Natural killer cell (primary cell): ENCODE measurements at regions not wholly inside any gene's neighbourhood (a gene's known extent, or its start where the extent isn't known, plus 50 kb on each side); places are given as distances from the start of the nearest gene placed in this dataset.

ENCODE experiments used
- ATAC-seq, 3 donors: fragments of 150-1000 bp in 2 of 3; fragments of 200-7000 bp in 1 of 3; cut with Tn5 transposase; 1 replicate in 1 of 3; 2 replicates in 2 of 3; pipeline ENCODE4 v1.10.0; 2021; ENCODE audit warnings: mild to moderate bottlenecking in 2 of 3, moderate library complexity in 2 of 3
- DNase-seq, 2 donors: peaks; one replicate each; pipeline versions ENCODE4 v3.0.0 to v3.0.0-alpha.2; 2013 to 2021; ENCODE audit warnings: mixed read lengths in 1 of 2
- H3K27ac ChIP-seq: one replicate; pipeline ENCODE4 v1.5.1; 2013; ENCODE audit warnings: mild to moderate bottlenecking, low read length
- H3K27me3 ChIP-seq: one replicate; pipeline ENCODE4 v1.6.1; 2013; ENCODE audit warnings: low read length; ENCODE audit not compliant: control insufficient read depth, insufficient read depth
- H3K36me3 ChIP-seq: one replicate; pipeline ENCODE4 v1.6.1; 2013; ENCODE audit warnings: low read length; ENCODE audit not compliant: control insufficient read depth, insufficient read depth
- H3K4me1 ChIP-seq: one replicate; pipeline ENCODE4 v1.6.1; 2013; ENCODE audit warnings: low read length; ENCODE audit not compliant: control insufficient read depth, insufficient read depth
- H3K4me3 ChIP-seq: one replicate; pipeline ENCODE4 v1.5.1; 2013; ENCODE audit warnings: low read length
- H3K9me3 ChIP-seq: one replicate; pipeline ENCODE4 v1.6.1; 2013; ENCODE audit warnings: low read length; ENCODE audit not compliant: control insufficient read depth, insufficient read depth
- H3K27ac Mint-ChIP-seq, 2 donors: one replicate each; pipeline ENCODE4 v1.8.0; 2022; ENCODE audit warnings: mild to moderate bottlenecking in 2 of 2, mixed read lengths in 2 of 2, moderate library complexity in 1 of 2
- H3K27me3 Mint-ChIP-seq, 2 donors: one replicate each; pipeline ENCODE4 v1.8.0; 2022; ENCODE audit warnings: low read depth in 2 of 2, mixed read lengths in 2 of 2
- H3K36me3 Mint-ChIP-seq: one replicate; pipeline ENCODE4 v1.8.0; 2022; ENCODE audit warnings: mixed read lengths
- H3K4me1 Mint-ChIP-seq, 2 donors: one replicate each; pipeline ENCODE4 v1.8.0; 2022; ENCODE audit warnings: mixed read lengths in 2 of 2
- H3K4me3 Mint-ChIP-seq: one replicate; pipeline ENCODE4 v1.8.0; 2022; ENCODE audit warnings: mild to moderate bottlenecking, moderate library complexity, mixed read lengths
- H3K9me3 Mint-ChIP-seq, 2 donors: one replicate each; pipeline ENCODE4 v1.8.0; 2022; ENCODE audit warnings: mixed read lengths in 2 of 2
- CTCF ChIP-seq: fragments of 200-600 bp; IDR thresholded peaks from one replicate; pipeline ENCODE4 v1.8.0; 2022; ENCODE audit warnings: antibody characterized with exemption
- WGBS: methylation state at CpG from one replicate; pipeline ENCODE4 v1.1.7; 2013; ENCODE audit warnings: missing lambda C conversion rate; ENCODE audit not compliant: insufficient coverage; 5-methylcytosine and 5-hydroxymethylcytosine counted together
- intact Hi-C: fragments of 100-400 bp; cut with micrococcal nuclease; formaldehyde crosslinking; loops from one replicate; pipeline ENCODE4 v1.14.2; 2022

- H3K27ac Mint-ChIP-seq: no peak overlapping the region
Observed at GRCh38 chr1:96865731-96866685, 144.4 kb downstream of the PTBP2 start.

GRCh38 chr1:96872757-96873156, 151.2 kb downstream of the PTBP2 start:
- Mint-ChIP-seq H3K27me3 (no peaks in the 10 kb centered on the region), H3K27ac (no peak overlapping the region), H3K36me3 (no peaks in the 10 kb centered on the region), H3K4me3 (no peak overlapping the region), H3K4me1 (no peaks in the 10 kb centered on the region), H3K9me3 (peaks cover 14 to 24% of the 10 kb centered on the region in 2 donors)
- Histone ChIP-seq H3K9me3 (peaks cover 9% of the 10 kb centered on the region), H3K4me3 (no peak overlapping the region), H3K27ac (no peak overlapping the region), H3K27me3 (no peaks in the 10 kb centered on the region), H3K4me1 (no peaks in the 10 kb centered on the region), H3K36me3 (no peaks in the 10 kb centered on the region)
- ATAC-seq (no peak), DNase-seq (no peak)
- intact Hi-C loops: no loop called here
- TF ChIP-seq CTCF: no peak
- 90% methylated on average over 2 of the region's 2 CpGs for WGBS

More at GRCh38 chr1:96865731-96866685, 144.4 kb downstream of the PTBP2 start:
- Histone ChIP-seq H3K36me3 (no peaks in the 10 kb centered on the region), H3K27me3 (no peaks in the 10 kb centered on the region), H3K9me3 (no peaks in the 10 kb centered on the region), H3K4me1 (no peaks in the 10 kb centered on the region), H3K4me3 (no peak overlapping the region), H3K27ac (no peak overlapping the region)
- intact Hi-C loops: no loop called here
- Mint-ChIP-seq H3K27me3 (no peaks in the 10 kb centered on the region), H3K4me3 (no peak overlapping the region), H3K36me3 (no peaks in the 10 kb centered on the region), H3K9me3 (peaks cover 8 to 9% of the 10 kb centered on the region in 2 donors), H3K4me1 (no peaks in the 10 kb centered on the region)
- no peak for ATAC-seq
- no peak for TF ChIP-seq CTCF
- 73% methylated on average over 1 of the region's 3 CpGs for WGBS
- DNase-seq: no peak

- no peak for ATAC-seq
- WGBS: 43% methylated on average over 1 of the region's 1 CpG
- no peaks in the 10 kb centered on the region for H3K36me3 Mint-ChIP-seq
- H3K4me3 Mint-ChIP-seq: no peak overlapping the region
- intact Hi-C loops: no loop called here
- H3K36me3 ChIP-seq: no peaks in the 10 kb centered on the region
- no peak overlapping the region for H3K27ac Mint-ChIP-seq
- no peak overlapping the region for H3K27ac ChIP-seq
- no peak overlapping the region for H3K4me3 ChIP-seq
- no peaks in the 10 kb centered on the region for H3K27me3 Mint-ChIP-seq
- H3K4me1 ChIP-seq: no peaks in the 10 kb centered on the region
- H3K4me1 Mint-ChIP-seq: no peaks in the 10 kb centered on the region
- DNase-seq: no peak
- no peak for TF ChIP-seq CTCF
- peaks cover 7 to 14% of the 10 kb centered on the region in 2 donors for H3K9me3 Mint-ChIP-seq
- H3K9me3 ChIP-seq: no peaks in the 10 kb centered on the region
- H3K27me3 ChIP-seq: no peaks in the 10 kb centered on the region
Observed at GRCh38 chr1:96878640-96879039, 157.1 kb downstream of the PTBP2 start.
